GM21529 (cell line): ENCODE measurements at regions not wholly inside any gene's neighbourhood (a gene's known extent, or its start where the extent isn't known, plus 50 kb on each side); places are given as distances from the start of the nearest gene placed in this dataset.

Source experiments
- ATAC-seq: cut with Tn5 transposase; IDR thresholded peaks from one replicate; pipeline ENCODE4 v1.9.1; 2021; ENCODE audit not compliant: unreplicated experiment

GRCh38 chr16:61596655-61597054 lies 439.6 kb downstream of the CDH8 start:
- ATAC-seq: no peak

- no peak for ATAC-seq
Observed at GRCh38 chr16:61595605-61596004, 440.6 kb downstream of the CDH8 start.

- no peak for ATAC-seq
Observed at GRCh38 chr16:61590577-61590976, 445.7 kb downstream of the CDH8 start.

GRCh38 chr16:61587526-61587925 lies 448.7 kb downstream of the CDH8 start:
- no peak for ATAC-seq

GRCh38 chr16:61581417-61582046 lies 454.7 kb downstream of the CDH8 start:
- no peak for ATAC-seq

- no peak for ATAC-seq
Observed at GRCh38 chr16:61580579-61580978, 455.7 kb downstream of the CDH8 start.

- no peak for ATAC-seq
Observed at GRCh38 chr16:61579195-61579594, 457.0 kb downstream of the CDH8 start.

GRCh38 chr16:61576476-61576875 lies 459.8 kb downstream of the CDH8 start:
- no peak for ATAC-seq

- ATAC-seq: no peak
Observed at GRCh38 chr16:61575617-61576016, 460.6 kb downstream of the CDH8 start.

- no peak for ATAC-seq
Observed at GRCh38 chr16:61569028-61569427, 467.2 kb downstream of the CDH8 start.

GRCh38 chr16:61564716-61565115 lies 471.5 kb downstream of the CDH8 start:
- ATAC-seq: no peak

GRCh38 chr16:61555718-61556441 lies 480.4 kb downstream of the CDH8 start:
- no peak for ATAC-seq

GRCh38 chr16:61549327-61549726 lies 486.9 kb downstream of the CDH8 start:
- no peak for ATAC-seq

- ATAC-seq: no peak
Observed at GRCh38 chr16:61547626-61548025, 488.6 kb downstream of the CDH8 start.

GRCh38 chr16:61544165-61544564 lies 492.1 kb downstream of the CDH8 start:
- no peak for ATAC-seq

- ATAC-seq: no peak
Observed at GRCh38 chr16:61540216-61540615, 496.0 kb downstream of the CDH8 start.

- no peak for ATAC-seq
Observed at GRCh38 chr16:61530697-61531096, 505.5 kb downstream of the CDH8 start.

- no peak for ATAC-seq
Observed at GRCh38 chr16:61500851-61501250, 535.4 kb downstream of the CDH8 start.

GRCh38 chr16:61480250-61480649 lies 556.0 kb downstream of the CDH8 start:
- no peak for ATAC-seq

- ATAC-seq: no peak
Observed at GRCh38 chr16:61471737-61472136, 564.5 kb downstream of the CDH8 start.

- ATAC-seq: no peak
Observed at GRCh38 chr16:61471023-61471422, 565.2 kb downstream of the CDH8 start.

GRCh38 chr16:61465285-61465684 lies 571.0 kb downstream of the CDH8 start:
- no peak for ATAC-seq

- no peak for ATAC-seq
Observed at GRCh38 chr16:61460020-61460419, 576.2 kb downstream of the CDH8 start.
